Mesothelial cell of epicardium (in vitro differentiated cells): ENCODE measurements at regions not wholly inside any gene's neighbourhood (a gene's known extent, or its start where the extent isn't known, plus 50 kb on each side); places are given as distances from the start of the nearest gene placed in this dataset.

Source experiments
- DNase-seq, 2 experiments: peaks; one replicate each; pipeline ENCODE4 v3.0.0; 2021; ENCODE audit warnings: low spot score in 2 of 2; ENCODE audit not compliant: unreplicated experiment in 2 of 2
- H3K27ac Mint-ChIP-seq: 2 replicates; pipeline ENCODE4 v1.8.0; 2021; ENCODE audit warnings: mixed read lengths
- H3K27me3 Mint-ChIP-seq: 2 replicates; pipeline ENCODE4 v1.8.0; 2021; ENCODE audit warnings: low read depth, mixed read lengths
- H3K36me3 Mint-ChIP-seq: 2 replicates; pipeline ENCODE4 v1.8.0; 2021; ENCODE audit warnings: mixed read lengths
- H3K4me1 Mint-ChIP-seq: 2 replicates; pipeline ENCODE4 v1.8.0; 2021; ENCODE audit warnings: mixed read lengths
- H3K4me3 Mint-ChIP-seq: 2 replicates; pipeline ENCODE4 v1.8.0; 2021; ENCODE audit warnings: mild to moderate bottlenecking, moderate library complexity, mixed read lengths
- H3K9me3 Mint-ChIP-seq: 2 replicates; pipeline ENCODE4 v1.8.0; 2021; ENCODE audit warnings: mixed read lengths
- CTCF ChIP-seq: fragments of 200-600 bp; sonication (generic); IDR thresholded peaks from one replicate; pipeline ENCODE4 v1.5.0; 2021; ENCODE audit warnings: antibody characterized with exemption; ENCODE audit not compliant: unreplicated experiment

GRCh38 chr2:221231511-221231910, 340.6 kb downstream of the EPHA4 start:
- no peak for TF ChIP-seq CTCF

GRCh38 chr2:221235941-221236340, 336.2 kb downstream of the EPHA4 start:
- TF ChIP-seq CTCF = no peak
- H3K4me3 Mint-ChIP-seq = no peak overlapping the region
- H3K27ac Mint-ChIP-seq = no peak overlapping the region
- H3K36me3 Mint-ChIP-seq = no peaks in the 10 kb centered on the region
- peaks cover 11% of the 10 kb centered on the region for H3K9me3 Mint-ChIP-seq
- peaks cover 8% of the 10 kb centered on the region for H3K4me1 Mint-ChIP-seq
- DNase-seq = no peak
- no peaks in the 10 kb centered on the region for H3K27me3 Mint-ChIP-seq

More at GRCh38 chr2:221231511-221231910, 340.6 kb downstream of the EPHA4 start:
- DNase-seq = no peak
- Mint-ChIP-seq H3K27ac (no peak overlapping the region), H3K4me3 (no peak overlapping the region), H3K27me3 (no peaks in the 10 kb centered on the region), H3K9me3 (peaks cover 18% of the 10 kb centered on the region), H3K4me1 (peaks cover 8% of the 10 kb centered on the region), H3K36me3 (no peaks in the 10 kb centered on the region)

GRCh38 chr2:221241072-221241471, 331.0 kb downstream of the EPHA4 start:
- no peak overlapping the region for H3K4me3 Mint-ChIP-seq
- no peak for TF ChIP-seq CTCF
- H3K36me3 Mint-ChIP-seq = no peaks in the 10 kb centered on the region
- no peak overlapping the region for H3K27ac Mint-ChIP-seq
- no peaks in the 10 kb centered on the region for H3K9me3 Mint-ChIP-seq
- DNase-seq = no peak
- no peaks in the 10 kb centered on the region for H3K27me3 Mint-ChIP-seq
- no peaks in the 10 kb centered on the region for H3K4me1 Mint-ChIP-seq

GRCh38 chr2:221243771-221244170, 328.3 kb downstream of the EPHA4 start:
- no peak for TF ChIP-seq CTCF
- Mint-ChIP-seq H3K4me3 (no peak overlapping the region), H3K27me3 (no peaks in the 10 kb centered on the region), H3K9me3 (peaks cover 3% of the 10 kb centered on the region), H3K4me1 (no peaks in the 10 kb centered on the region), H3K36me3 (no peaks in the 10 kb centered on the region), H3K27ac (no peak overlapping the region)
- DNase-seq = no peak

- Mint-ChIP-seq H3K4me3 (no peak overlapping the region), H3K27me3 (no peaks in the 10 kb centered on the region), H3K27ac (no peak overlapping the region), H3K36me3 (no peaks in the 10 kb centered on the region), H3K4me1 (no peaks in the 10 kb centered on the region), H3K9me3 (peaks cover 13% of the 10 kb centered on the region)
- no peak for TF ChIP-seq CTCF
- no peak for DNase-seq
These were observed 327.1 kb downstream of the EPHA4 start for GRCh38 chr2:221245045-221245444.

GRCh38 chr2:221245772-221246171, 326.3 kb downstream of the EPHA4 start:
- Mint-ChIP-seq H3K36me3 (no peaks in the 10 kb centered on the region), H3K9me3 (peaks cover 17% of the 10 kb centered on the region), H3K4me1 (no peaks in the 10 kb centered on the region), H3K27ac (no peak overlapping the region), H3K27me3 (no peaks in the 10 kb centered on the region), H3K4me3 (no peak overlapping the region)
- no peak for DNase-seq
- TF ChIP-seq CTCF = no peak
